ENCODE measurements at regions not wholly inside any gene's neighbourhood (a gene's known extent, or its start where the extent isn't known, plus 50 kb on each side); places are given as distances from the start of the nearest gene placed in this dataset.

DNA sequence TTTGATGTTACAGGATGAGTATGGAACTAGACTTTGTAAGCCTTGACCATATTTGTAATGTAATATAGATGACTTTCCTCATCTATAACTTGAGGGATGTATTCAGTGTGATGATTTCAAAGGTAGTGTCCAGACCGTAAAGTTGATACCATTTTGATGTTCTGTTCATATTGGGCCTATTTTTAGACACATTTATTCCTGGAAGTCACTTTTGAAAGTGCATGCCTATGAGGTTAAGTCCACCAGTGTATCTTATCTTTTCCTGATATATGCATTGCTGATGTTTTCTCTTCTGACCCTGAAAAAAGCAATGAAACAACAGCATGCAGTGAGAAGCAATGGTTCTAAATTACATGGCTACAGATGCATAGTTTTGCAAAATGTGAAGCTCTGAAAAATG is 244.7 kb upstream of the PDGFD start:
- H3K4me3 ChIP-seq (ENCODE audit: extremely low read depth in 1 of 4, insufficient read depth in 2 of 4, low read depth in 3 of 4, low read length in 4 of 4), result no peak overlapping the region
- TF ChIP-seq SIRT6 (IDR thresholded peaks at IDR 0.05; ENCODE audit: low read length) (no peak), CEBPB (IDR thresholded peaks at IDR 0.05; ENCODE audit: low read depth, low read length) (no peak), CHD1 (IDR thresholded peaks at IDR 0.05; ENCODE audit: low read depth, low read length) (no peak), MAX (IDR thresholded peaks at IDR 0.05) (no peak)
- no peak overlapping the region for H2BK5ac ChIP-seq (ENCODE audit: low read depth, low read length)
- H3K27ac ChIP-seq (ENCODE audit: low read depth, low read length), result no peak overlapping the region
- CTCF ChIA-PET (ENCODE audit: partially characterized antibody), result no interaction called here
- H3K23me2 ChIP-seq (ENCODE audit: low read depth, low read length), result no peaks in the 10 kb centered on the region
- H3K79me2 ChIP-seq (ENCODE audit: control insufficient read depth in 1 of 2, insufficient read depth in 2 of 2, low read length in 2 of 2), result no peaks in the 10 kb centered on the region
- H3K4me1 ChIP-seq (replicated peaks in 1 of 4; ENCODE audit: control insufficient read depth in 3 of 4, insufficient read depth in 4 of 4, low read length in 3 of 4), result peaks cover 0 to 12% (median 1%) of the 10 kb centered on the region in 4 experiments; a peak in 2 of 7 replicates
- no peaks in the 10 kb centered on the region for H3K36me3 ChIP-seq (ENCODE audit: control insufficient read depth in 2 of 4, insufficient read depth in 4 of 4, low read length in 3 of 4)
- H3K23ac ChIP-seq (ENCODE audit: insufficient read length), result no peak overlapping the region
- FAIRE-seq, result no peak
- no peak overlapping the region for H3K9ac ChIP-seq (replicated peaks in 1 of 4; ENCODE audit: extremely low read depth in 1 of 4, low read depth in 3 of 4, low read length in 3 of 4)
- H2BK15ac ChIP-seq (ENCODE audit: low read length), result no peak overlapping the region
- H4K20me1 ChIP-seq (replicated peaks in 1 of 2; ENCODE audit: control insufficient read depth in 1 of 2, insufficient read depth in 2 of 2, low read length in 2 of 2), result no peaks in the 10 kb centered on the region
- no peak overlapping the region for H3K4me2 ChIP-seq (ENCODE audit: insufficient read depth in 1 of 2, low read depth in 2 of 2, low read length in 2 of 2)
- DNase-seq (ENCODE audit: low read depth in 1 of 2, low spot score in 2 of 2), result no peak
- no peak overlapping the region for H3K18ac ChIP-seq (ENCODE audit: extremely low read depth, low read length)
- POLR2A ChIA-PET (ENCODE audit: partially characterized antibody), result no interaction called here
- no peak overlapping the region for H4K91ac ChIP-seq (replicated peaks; ENCODE audit: insufficient read length, low read length)
- no peak overlapping the region for H2BK20ac ChIP-seq (ENCODE audit: low read length)
- no peak overlapping the region for H3K4ac ChIP-seq (replicated peaks; ENCODE audit: insufficient read length, low read depth, low read length)
- no peak overlapping the region for H4K5ac ChIP-seq (ENCODE audit: insufficient read length, low read depth, low read length)
- no peak overlapping the region for H2BK120ac ChIP-seq (replicated peaks; ENCODE audit: low read depth, low read length)
- H2AFZ ChIP-seq (ENCODE audit: low read length), result no peak overlapping the region
- no peaks in the 10 kb centered on the region for H3K27me3 ChIP-seq (replicated peaks in 1 of 4; ENCODE audit: control insufficient read depth in 3 of 4, extremely low read depth in 1 of 4, insufficient read depth in 3 of 4, low read length in 3 of 4)
- no peaks in the 10 kb centered on the region for H3K9me3 ChIP-seq (ENCODE audit: insufficient read depth in 2 of 2, low read depth in 1 of 2, low read length in 1 of 2)
- H2AK5ac ChIP-seq (ENCODE audit: low read depth, low read length), result no peak overlapping the region
- no peak overlapping the region for H4K8ac ChIP-seq (ENCODE audit: extremely low read depth, insufficient read depth, low read length)
- no peak overlapping the region for H3K14ac ChIP-seq (ENCODE audit: insufficient read length)
- H2BK12ac ChIP-seq (ENCODE audit: low read depth, low read length), result no peak overlapping the region
- 93% methylated on average over 1 of the region's 1 CpG; no CpG with 5 or more reads in 1 of the 2 experiments for WGBS, 2 experiments (ENCODE audit: extremely low coverage in 1 of 2, insufficient coverage in 1 of 2, insufficient read length in 1 of 2, insufficient replicate concordance in 2 of 2, low coverage in 1 of 2, low lambda C conversion rate in 2 of 2, missing lambda C conversion rate in 1 of 2)
- no peaks in the 10 kb centered on the region for H3K79me1 ChIP-seq (ENCODE audit: low read depth, low read length)
- no peak overlapping the region for H3K56ac ChIP-seq (replicated peaks; ENCODE audit: insufficient read length, low read depth, low read length)

All from H1 (cell line).